Activated CD4-positive, CD25-positive, alpha-beta regulatory T cell treated with anti-CD3 and anti-CD28 coated beads, Interleukin-2, amount 50 U/mL, for 24 hours (primary cell): ENCODE measurements at regions not wholly inside any gene's neighbourhood (a gene's known extent, or its start where the extent isn't known, plus 50 kb on each side); places are given as distances from the start of the nearest gene placed in this dataset.
"Not testable (repeated sequence)": the region's sequence is repeated elsewhere in the genome, so short reads cannot be mapped to it uniquely, and the experiment has no call there.

ENCODE experiments used
- ATAC-seq, 2 donors: fragments of 150-1000 bp; cut with Tn5 transposase; one replicate each; pipeline ENCODE4 v1.10.0; 2021; ENCODE audit warnings: mild to moderate bottlenecking in 1 of 2, moderate library complexity in 1 of 2

DNA sequence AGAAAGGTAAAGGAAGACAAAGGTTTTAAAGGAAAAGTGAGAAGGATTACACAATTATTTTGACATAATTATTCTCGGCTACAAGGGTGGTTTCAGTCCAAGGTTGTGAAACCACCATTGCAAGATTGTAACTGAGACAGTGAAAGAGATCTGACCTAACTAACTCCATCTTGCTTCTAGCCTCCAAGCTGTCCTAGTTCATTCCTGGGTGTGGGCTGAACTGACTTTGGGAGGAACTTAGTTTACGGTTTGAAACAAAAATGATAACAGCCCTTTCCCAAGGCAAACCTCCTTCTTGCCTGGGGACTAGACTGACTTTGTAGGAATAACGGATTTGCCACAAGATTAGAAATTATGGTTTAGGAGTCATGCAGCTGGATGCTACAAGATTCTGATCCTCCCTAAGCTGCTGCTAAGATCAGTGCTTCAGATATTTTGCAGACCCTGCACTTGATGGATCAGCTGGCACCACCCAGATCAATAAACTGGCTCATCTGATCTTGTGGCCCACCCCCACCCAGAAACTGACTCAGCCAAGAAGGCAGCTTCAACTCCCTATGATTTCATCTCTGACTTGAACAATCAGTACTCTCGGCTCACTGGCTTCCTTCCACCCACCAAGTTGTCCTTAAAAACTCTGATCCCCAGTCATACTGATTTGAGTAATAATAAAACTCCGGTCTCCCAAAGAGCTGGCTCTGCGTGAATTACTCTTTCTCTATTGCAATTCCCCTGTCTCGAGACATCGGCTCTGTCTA, 57.7 kb upstream of the AADACL2 start:
- ATAC-seq: no peak

- no peak for ATAC-seq
Observed at GRCh38 chr3:151673974-151674373, 59.8 kb upstream of the AADACL2 start.

GRCh38 chr3:151667762-151668161, 66.0 kb upstream of the AADACL2 start:
- ATAC-seq: not testable (repeated sequence)

DNA sequence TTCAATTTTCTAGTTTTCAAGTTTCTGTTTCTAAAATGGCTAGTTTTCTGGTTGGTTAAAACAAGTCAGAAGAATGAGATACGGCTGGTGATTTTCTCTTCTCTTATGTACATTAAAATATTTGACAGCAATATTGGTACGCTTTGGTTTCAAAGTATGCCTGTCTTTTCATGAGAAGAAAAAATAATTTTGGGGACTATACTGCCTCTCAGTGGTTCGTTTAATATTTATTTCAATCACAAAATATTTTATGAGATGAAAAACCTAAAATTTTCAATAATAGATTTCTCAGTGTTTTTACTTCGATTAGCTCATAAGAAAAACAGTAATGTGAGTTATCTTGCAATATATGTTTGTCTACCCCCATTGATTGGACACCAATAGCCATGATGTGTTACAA, 72.8 kb upstream of the AADACL2 start:
- ATAC-seq: no peak

- no peak for ATAC-seq
Observed at GRCh38 chr3:151644986-151645385, 88.7 kb upstream of the AADACL2 start.

DNA sequence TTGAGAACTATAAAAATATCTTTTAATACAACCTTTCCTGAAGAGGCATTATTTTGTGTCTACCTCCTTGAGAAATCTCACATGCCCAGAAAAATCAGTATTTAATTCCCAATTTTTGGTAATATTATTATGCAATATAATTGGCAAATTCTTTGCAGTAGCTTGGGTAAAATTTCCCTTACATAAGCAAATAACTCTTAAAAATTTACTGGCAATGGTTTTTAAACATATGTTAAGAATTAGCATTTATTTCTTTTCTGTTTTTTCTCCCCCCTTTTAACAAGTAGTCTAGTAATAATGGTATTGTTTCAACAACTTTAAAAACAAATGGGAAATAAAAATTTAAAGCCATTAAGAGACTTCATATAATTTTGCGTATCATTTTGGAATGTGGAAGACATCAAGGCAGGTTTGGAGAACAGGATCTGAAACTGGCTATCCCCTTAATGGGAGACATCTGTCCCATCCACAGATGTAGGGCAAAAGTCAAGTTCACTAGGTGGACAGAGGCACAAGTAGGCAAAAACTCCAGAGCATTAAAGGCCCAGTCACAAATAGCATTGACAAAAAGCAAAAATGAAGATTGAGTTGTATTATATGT, 89.6 kb upstream of the AADACL2 start:
- ATAC-seq: no peak

DNA sequence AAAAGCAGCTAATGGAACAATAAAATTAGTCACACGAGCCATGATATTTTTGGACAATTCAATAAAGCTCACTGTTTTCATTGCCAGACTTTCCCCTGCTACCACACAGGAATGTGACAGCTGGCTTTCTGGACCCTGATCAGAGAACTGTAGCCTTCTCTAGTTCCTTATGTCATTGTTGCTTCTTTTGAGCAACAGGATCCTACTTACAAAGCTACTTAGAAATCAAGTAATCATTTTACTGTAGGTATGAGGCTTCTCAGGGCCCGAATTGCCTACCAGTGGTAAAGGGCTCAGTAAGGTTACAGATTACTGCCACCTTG, 94.3 kb upstream of the AADACL2 start:
- ATAC-seq: no peak

- no peak for ATAC-seq
Observed at GRCh38 chr3:151638555-151639417, 94.9 kb upstream of the AADACL2 start.

DNA sequence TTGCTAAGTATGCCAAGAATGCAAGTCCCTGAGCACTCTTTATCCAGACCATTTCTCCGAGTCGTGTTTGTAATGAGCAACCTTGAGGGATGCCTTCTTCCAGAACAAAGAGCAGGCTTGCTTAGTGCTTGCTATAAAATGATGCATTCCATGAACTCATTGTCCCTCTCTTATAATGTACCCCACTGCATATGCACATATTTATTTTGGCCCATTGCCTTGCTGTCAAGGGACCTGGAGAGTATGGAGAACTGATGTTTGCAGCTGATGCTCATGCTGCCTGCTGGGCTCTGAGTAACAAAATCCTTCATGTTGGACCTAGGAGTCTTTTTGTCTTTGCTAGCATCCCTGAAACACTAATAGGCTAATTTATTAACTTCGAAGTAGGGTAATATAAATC, 97.8 kb upstream of the AADACL2 start:
- no peak for ATAC-seq

- ATAC-seq: no peak
Observed at GRCh38 chr3:151631946-151632345, 101.8 kb upstream of the AADACL2 start.

DNA sequence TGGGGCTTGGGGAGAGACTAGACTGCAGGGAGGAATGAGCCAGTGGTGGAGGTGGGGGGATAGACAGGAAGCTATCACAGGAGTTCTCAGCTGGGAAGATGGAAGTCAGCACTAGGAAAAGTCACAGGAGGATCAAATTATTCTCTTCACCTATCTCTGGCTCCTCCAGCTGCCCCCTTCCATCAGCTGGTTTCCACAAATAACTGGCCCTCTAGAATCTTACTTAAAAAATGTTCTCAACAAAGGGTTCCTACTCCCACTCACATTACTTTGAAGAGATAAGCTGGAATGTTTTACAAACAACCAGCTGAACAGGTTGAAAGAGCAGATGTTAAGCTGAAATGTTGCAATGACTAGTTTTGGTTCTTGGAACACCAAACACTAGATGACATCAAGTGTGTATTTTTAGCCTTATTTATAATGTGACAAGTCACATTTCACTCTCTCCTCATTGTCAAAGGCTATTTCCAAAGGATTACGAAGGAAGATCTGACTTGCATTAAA, 102.7 kb upstream of the AADACL2 start:
- ATAC-seq: no peak

DNA sequence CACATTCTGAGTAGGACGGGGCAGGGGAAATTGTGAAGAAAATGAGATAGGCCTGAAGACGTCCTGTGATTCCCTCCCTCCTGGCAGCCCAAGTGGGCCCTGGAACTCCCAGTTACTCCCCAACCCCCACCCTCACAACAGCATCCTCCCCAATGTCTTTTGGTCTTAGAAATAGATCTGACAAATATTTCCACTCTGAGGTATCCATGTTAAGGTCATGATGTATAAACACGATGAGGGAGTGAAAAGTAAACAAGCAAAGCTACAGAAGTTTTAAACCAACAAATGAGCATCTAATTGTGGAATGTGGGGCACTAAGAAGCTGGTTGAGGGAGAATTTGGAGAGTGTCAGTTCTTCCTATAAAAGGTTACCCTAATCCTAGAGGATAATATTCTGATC, 103.7 kb upstream of the AADACL2 start:
- no peak for ATAC-seq

DNA sequence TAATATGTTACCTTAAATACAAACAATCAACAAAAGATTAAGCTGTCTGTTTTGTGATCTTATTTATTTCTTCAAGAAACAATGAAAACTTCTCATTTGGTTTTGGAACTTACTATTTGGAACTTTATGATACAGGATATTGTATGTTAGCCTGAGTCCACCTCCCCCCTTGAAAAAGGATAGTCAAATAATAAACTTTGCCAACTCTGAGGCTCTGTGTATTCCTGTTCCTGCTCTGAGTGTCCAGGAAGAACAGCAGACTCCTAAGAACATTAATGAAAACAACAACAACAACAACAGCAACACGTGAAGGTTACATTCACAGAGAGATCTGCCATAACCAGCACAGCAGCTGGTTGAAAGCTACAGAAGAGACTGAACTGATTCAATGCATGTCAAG, 108.1 kb upstream of the AADACL2 start:
- ATAC-seq: no peak

DNA sequence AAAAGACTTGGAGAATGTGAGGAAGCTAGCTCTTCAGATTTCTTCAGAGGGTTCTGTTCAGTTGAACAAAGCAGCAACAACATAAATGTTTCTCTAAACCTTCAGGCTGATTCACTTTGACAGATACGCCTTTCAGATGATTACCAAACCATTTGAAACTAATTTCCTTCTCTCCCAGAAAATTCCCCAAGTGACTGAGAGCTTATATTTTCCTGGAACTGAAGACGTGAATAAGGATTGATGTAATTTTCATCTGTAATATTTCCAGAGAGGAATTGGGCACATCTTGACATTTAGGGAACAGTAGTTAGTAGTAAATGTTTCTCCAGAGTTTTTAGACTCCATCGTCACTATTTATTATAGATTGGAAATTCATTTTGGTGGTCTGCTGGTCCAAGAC, 108.6 kb upstream of the AADACL2 start:
- ATAC-seq: no peak

DNA sequence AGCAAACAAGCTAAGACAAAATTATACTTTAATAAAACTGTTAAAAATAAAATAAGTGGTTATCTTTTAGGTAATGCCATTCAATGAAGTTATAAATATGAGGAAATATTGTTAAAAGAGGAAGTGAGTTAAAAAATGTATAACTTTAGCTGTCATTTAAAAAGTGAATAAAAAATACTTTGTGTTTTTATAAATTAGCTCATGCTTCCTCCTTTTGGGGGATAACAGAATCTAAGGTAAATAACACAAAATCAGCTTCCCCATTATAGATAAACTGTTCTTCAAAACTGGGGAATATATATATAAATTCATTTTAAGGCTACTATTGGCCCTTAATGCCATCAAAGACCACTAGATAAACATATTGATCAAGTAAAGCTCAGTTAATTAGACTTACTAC, 113.7 kb upstream of the AADACL2 start:
- ATAC-seq: no peak

GRCh38 chr3:151615464-151615863, 118.3 kb upstream of the AADACL2 start:
- no peak for ATAC-seq

DNA sequence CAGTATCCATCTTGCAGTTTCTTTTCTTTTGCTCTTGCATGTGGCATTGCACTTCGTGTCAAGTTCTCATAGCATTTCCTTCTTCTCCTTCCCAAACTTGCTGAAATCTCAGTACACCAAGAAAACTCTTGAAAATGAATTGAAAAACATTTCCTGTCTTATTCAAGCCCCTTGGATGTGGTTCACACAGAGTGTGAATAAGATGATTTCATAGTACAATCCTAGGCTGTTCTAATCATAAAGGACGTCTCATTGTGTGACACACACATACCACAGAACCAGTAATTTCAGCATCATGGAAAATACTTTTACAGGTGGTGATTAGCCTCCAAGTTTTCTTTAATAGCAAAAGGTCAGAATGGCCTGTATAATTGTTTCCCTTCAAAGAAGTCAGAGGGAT, 121.6 kb upstream of the AADACL2 start:
- ATAC-seq: no peak

DNA sequence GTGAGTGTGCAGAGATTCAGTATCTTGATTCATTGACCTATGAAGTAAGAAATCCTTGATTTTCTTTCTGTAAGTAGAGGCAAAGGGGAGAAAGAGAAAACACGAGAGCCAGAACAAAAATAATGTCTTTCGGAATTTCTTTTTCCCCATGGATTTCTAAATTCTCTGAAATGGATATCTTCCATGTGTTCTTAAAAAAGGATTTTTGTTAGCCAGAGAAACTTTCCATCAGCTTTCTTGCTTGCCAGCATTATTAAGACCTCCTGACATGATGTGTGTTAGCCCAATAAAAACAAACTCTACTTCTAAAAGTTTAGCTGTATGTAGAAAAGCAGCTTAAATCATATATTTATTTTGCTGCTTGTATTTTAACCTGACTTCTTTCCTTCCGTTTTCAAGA, 122.3 kb upstream of the AADACL2 start:
- ATAC-seq: no peak

GRCh38 chr3:151609491-151609890, 124.2 kb upstream of the AADACL2 start:
- no peak for ATAC-seq

DNA sequence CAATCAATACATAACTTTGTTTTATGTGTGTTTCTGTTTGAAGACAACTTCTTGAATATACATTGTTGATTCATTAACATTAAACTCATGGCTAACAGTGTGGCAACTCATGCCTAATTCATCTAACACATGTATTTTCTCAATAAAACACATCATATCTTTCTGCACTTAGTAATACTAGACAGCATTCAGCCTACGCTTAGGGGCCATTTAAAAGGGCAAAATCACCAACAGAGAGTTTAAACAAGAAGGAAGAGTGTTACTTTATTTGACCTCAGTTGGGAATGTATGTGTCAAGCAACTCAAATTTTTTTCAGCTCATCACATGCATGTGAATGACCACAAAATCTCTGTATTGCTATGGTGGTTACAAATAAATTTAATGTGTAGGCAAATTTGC, 128.8 kb upstream of the AADACL2 start:
- ATAC-seq: no peak

GRCh38 chr3:151600783-151601182, 132.9 kb upstream of the AADACL2 start:
- ATAC-seq: no peak

GRCh38 chr3:151599103-151599672, 134.5 kb upstream of the AADACL2 start:
- ATAC-seq: no peak

DNA sequence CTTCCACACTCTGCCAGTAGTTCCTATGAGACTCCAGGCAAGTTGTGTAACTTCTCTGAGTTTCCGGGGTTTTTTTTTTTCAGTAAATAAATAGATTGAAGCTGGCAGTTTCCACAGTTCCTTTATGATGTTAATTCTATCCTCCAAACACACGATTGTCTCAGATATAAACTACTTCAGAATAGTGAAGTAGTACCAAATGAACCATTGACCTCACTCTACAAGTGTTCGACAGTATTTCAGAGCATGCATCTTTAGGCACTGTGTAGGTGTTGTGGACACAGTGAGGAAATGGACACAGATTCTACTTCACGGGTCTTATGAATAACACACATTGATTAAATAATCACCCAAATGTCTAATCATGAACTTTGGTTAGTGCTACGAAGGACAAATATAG, 136.1 kb upstream of the IGSF10 start:
- ATAC-seq: no peak
